Epithelial cell of esophagus (primary cell): ENCODE measurements at regions not wholly inside any gene's neighbourhood (a gene's known extent, or its start where the extent isn't known, plus 50 kb on each side); places are given as distances from the start of the nearest gene placed in this dataset.
A peak's percentile ranks its signal among the peaks of the same experiment; 100 is the strongest.

ENCODE experiments used
- DNase-seq: peaks from one replicate; pipeline ENCODE4 v3.0.0; 2010; ENCODE audit warnings: low read depth
- H3K4me3 ChIP-seq: 2 replicates; pipeline ENCODE4 v1.5.1; 2011; ENCODE audit warnings: mild to moderate bottlenecking, low read length, control low read depth
- CTCF ChIP-seq: IDR thresholded peaks from 2 replicates; pipeline ENCODE4 v1.5.1; 2011; ENCODE audit warnings: low read depth, mild to moderate bottlenecking, low read length, control low read depth, inconsistent platforms; ENCODE audit not compliant: insufficient read depth; ENCODE audit errors: missing control alignments

- no peak for TF ChIP-seq CTCF
Measured at GRCh38 chrX:39765327-39765726, 332.4 kb downstream of the BCOR start.

GRCh38 chrX:39766085-39766726 is 331.6 kb downstream of the BCOR start:
- H3K4me3 ChIP-seq: no peak overlapping the region
- no peak for TF ChIP-seq CTCF
- peak; percentile 46 for DNase-seq

More at GRCh38 chrX:39765327-39765726, 332.4 kb downstream of the BCOR start:
- H3K4me3 ChIP-seq: no peak overlapping the region
- no peak for DNase-seq

- TF ChIP-seq CTCF: no peak
- no peak overlapping the region for H3K4me3 ChIP-seq
- DNase-seq: no peak
Measured at GRCh38 chrX:39766855-39767254, 330.9 kb downstream of the BCOR start.

GRCh38 chrX:39767446-39767845 is 330.3 kb downstream of the BCOR start:
- no peak overlapping the region for H3K4me3 ChIP-seq
- DNase-seq: no peak
- no peak for TF ChIP-seq CTCF

- DNase-seq: no peak
- TF ChIP-seq CTCF: no peak
- no peak overlapping the region for H3K4me3 ChIP-seq
Measured at GRCh38 chrX:39769748-39770147, 328.0 kb downstream of the BCOR start.

GRCh38 chrX:39771089-39771488 is 326.7 kb downstream of the BCOR start:
- no peak overlapping the region for H3K4me3 ChIP-seq
- no peak for TF ChIP-seq CTCF
- DNase-seq: no peak
